LNCaP clone FGC (cell line): ENCODE measurements at regions not wholly inside any gene's neighbourhood (a gene's known extent, or its start where the extent isn't known, plus 50 kb on each side); places are given as distances from the start of the nearest gene placed in this dataset.

Source experiments
- DNase-seq: peaks from one replicate; pipeline ENCODE4 v3.0.0-alpha.2; 2011; ENCODE audit warnings: low read depth
- H3K4me3 ChIP-seq: 2 replicates; pipeline ENCODE4 v1.5.1; 2011; ENCODE audit warnings: mild to moderate bottlenecking, low read depth, low read length, control low read depth
- TF ChIP-seq, protein P1 (sequence below): IDR thresholded peaks from 2 replicates; pipeline ENCODE4 v1.5.1; 2012; ENCODE audit warnings: mild to moderate bottlenecking; ENCODE audit not compliant: control insufficient read depth, insufficient read depth; ENCODE audit errors: extremely low read depth

DNA sequence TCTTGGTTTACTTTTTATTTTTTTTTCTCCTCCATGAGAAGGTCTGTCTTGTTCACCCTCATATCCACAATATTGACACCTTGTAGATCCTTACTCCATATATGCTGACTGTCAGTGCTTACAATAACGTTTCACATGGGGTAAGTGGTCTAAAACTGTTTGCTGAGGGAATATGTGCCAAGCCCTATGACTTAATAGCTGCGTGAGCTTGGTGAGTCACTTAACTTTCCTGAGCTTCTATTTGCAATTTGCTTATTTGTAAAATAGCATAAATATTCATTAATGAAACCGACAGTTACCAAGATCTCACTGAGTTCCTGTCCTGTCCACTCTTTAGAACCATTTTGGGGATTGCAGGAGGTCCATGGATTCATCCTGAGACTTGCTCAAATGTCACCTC, 190.7 kb downstream of the CCT6B start:
- no peak overlapping the region for H3K4me3 ChIP-seq
- TF ChIP-seq, protein P1, sequence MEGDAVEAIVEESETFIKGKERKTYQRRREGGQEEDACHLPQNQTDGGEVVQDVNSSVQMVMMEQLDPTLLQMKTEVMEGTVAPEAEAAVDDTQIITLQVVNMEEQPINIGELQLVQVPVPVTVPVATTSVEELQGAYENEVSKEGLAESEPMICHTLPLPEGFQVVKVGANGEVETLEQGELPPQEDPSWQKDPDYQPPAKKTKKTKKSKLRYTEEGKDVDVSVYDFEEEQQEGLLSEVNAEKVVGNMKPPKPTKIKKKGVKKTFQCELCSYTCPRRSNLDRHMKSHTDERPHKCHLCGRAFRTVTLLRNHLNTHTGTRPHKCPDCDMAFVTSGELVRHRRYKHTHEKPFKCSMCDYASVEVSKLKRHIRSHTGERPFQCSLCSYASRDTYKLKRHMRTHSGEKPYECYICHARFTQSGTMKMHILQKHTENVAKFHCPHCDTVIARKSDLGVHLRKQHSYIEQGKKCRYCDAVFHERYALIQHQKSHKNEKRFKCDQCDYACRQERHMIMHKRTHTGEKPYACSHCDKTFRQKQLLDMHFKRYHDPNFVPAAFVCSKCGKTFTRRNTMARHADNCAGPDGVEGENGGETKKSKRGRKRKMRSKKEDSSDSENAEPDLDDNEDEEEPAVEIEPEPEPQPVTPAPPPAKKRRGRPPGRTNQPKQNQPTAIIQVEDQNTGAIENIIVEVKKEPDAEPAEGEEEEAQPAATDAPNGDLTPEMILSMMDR = no peak
- no peak for DNase-seq

DNA sequence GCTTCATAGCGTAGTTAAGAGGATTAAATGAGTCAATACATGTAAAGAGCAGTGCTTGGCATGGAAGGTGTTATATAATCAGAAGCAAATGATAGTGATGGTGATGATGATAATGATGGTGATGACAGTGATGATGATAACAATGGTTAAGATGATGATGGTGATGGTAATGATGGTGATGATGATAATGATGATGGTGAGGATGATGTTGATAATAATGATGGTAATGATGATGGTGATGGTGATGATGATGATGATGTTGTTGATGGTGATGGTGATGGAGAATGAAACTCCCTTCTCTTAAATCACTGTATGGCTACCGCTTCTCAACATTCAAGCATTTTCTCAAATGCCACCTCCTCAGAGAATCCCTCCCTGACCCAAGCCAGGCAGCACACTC, 190.5 kb downstream of the TMEM132E start:
- TF ChIP-seq, protein P1 = no peak
- H3K4me3 ChIP-seq = no peak overlapping the region
- DNase-seq = no peak

DNA sequence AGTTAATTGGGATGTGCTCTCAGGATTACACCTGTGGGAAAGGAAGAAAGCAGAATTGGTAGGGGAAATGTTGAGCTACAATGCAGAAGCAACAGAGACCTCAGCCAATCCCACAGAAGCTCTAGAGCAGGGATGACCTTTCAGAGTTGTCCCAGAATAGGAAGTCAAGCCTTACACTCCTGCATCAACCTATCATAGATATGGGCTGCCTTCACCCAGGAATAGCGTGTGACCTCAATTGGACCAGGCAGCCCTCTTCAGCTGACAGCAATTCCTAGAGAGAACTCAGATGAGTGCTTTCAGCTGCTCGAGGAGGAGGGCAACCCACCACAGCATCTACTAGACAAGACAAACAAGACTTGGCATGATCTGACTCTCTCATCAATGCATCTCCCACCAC, 189.7 kb downstream of the TMEM132E start:
- no peak overlapping the region for H3K4me3 ChIP-seq
- no peak for DNase-seq
- TF ChIP-seq, protein P1 = no peak

DNA sequence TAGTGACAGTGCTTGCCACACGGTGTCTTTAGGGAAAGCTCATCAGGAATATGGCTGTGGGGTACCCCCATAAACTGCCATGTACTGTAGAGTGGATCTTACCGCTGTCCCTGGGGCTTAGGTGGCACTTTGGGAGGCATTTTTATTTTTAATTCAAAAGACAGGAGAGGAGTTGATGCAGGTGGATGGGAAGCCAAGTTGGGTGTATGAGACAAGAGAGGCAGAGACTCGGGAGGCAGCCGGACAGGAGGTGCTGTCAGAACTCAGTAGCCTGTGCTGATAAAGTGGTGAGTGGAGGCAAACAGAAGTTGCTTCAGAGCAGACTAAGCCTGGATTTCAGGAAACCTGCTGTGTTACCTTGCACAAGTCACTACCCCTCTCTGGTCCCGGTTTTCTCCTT, 185.9 kb downstream of the TMEM132E start:
- H3K4me3 ChIP-seq = no peak overlapping the region
- no peak for DNase-seq
- TF ChIP-seq, protein P1 = no peak

DNA sequence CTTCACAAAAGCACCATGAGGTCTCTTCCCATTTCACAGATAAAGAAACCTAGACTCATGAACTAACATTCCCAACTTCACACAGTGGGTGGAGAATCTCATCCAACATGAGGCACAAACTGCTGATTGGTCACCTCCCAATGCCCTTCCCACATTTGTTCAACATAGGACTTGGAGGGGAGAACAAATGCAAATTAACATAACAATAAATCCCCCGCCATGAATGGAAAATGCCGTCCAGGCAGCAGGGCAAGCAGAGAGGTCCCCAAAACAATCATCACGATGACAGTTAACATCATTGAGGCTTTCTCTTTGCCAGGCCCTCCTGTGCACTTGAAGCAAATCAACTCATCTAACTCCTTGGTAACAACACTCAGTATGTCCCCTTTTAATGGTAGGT, 185.3 kb downstream of the TMEM132E start:
- H3K4me3 ChIP-seq = no peak overlapping the region
- TF ChIP-seq, protein P1 = no peak
- no peak for DNase-seq

DNA sequence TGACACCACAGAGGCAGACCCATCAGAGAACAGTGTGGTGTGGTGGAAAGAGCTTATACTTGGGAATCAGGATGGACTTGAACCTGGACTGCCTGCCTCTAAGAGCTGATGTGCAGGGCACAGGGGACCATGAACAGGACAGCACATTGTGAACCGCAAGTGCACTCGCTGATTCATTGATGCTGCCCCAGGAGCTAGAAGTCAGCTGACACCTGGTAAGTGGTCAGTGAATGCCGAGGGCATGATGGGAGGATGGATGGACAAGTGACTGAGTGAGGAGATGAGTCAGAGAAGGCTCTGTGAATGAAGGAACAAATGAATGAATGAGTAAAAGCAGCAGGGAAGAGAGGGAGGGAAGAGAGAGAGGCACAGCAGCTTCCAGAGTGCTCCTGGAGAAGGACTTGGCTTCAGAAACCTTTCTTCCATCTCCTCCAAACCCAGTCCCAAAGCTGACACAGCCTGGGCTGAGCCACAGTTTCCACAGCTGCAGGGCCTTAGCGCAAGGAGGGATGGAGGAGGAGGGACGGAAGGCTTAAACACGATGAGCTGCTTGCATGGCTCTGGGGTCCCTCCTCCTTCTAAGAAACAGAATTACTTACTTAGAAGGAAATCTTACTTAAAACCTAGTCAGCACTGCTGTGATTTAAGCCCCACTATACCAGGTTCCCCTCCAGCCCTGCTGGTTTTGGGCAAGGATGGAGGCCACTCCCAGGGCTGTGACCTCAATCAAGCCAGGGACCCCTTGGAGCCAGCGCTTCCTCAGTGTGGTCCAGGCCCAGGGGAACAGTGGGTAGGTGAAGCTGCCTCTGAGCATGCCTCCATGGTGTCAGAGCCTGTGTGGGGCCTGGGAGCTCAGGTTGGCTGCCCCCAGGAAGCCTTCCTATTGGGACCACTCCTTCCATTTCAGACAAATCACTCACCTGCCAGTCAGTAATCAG, 184.6 kb downstream of the TMEM132E start:
- DNase-seq = no peak
- TF ChIP-seq, protein P1 = no peak
- no peak overlapping the region for H3K4me3 ChIP-seq

DNA sequence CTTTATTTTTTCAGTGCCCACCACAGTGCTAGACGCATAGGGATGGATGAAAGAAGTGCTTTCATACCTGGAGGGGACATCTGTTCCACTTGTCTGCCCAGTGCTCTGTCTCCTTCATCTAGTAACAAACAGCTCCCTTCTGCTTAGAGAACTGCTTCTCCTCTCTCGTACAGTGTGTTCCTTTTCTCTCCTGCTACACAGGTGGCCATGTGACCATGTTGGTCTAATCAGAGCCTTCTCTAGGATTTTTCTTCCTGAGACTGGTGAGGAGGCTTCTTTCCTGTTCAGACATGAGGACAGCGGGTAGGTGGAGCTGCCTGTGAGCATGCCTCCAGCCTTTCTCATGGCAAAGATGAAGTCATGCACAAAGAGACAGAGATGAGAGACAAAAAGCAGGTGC, 182.7 kb downstream of the TMEM132E start:
- TF ChIP-seq, protein P1 = no peak
- no peak for DNase-seq
- no peak overlapping the region for H3K4me3 ChIP-seq
